GM18861 (cell line): ENCODE measurements at regions not wholly inside any gene's neighbourhood (a gene's known extent, or its start where the extent isn't known, plus 50 kb on each side); places are given as distances from the start of the nearest gene placed in this dataset.
"Not testable (repeated sequence)": the region's sequence is repeated elsewhere in the genome, so short reads cannot be mapped to it uniquely, and the experiment has no call there.

Source experiments
- ATAC-seq: cut with Tn5 transposase; IDR thresholded peaks from one replicate; pipeline ENCODE4 v1.9.1; 2021; ENCODE audit not compliant: unreplicated experiment

GRCh38 chr4:122100508-122100907 lies 51.6 kb upstream of the BLTP1 start:
- no peak for ATAC-seq

GRCh38 chr4:122099896-122100295 lies 52.2 kb upstream of the BLTP1 start:
- ATAC-seq: no peak

GRCh38 chr4:122091836-122092405 lies 60.2 kb upstream of the BLTP1 start:
- ATAC-seq: no peak

- ATAC-seq: no peak
These were observed 60.7 kb upstream of the BLTP1 start for GRCh38 chr4:122091397-122091796.

GRCh38 chr4:122090989-122091388 lies 61.1 kb upstream of the BLTP1 start:
- no peak for ATAC-seq

GRCh38 chr4:122086338-122087065 lies 65.6 kb upstream of the BLTP1 start:
- ATAC-seq: no peak

GRCh38 chr4:122083989-122084388 lies 68.1 kb upstream of the BLTP1 start:
- ATAC-seq: no peak

- ATAC-seq: no peak
These were observed 68.8 kb upstream of the BLTP1 start for GRCh38 chr4:122083351-122083750.

- ATAC-seq: no peak
These were observed 69.5 kb upstream of the BLTP1 start for GRCh38 chr4:122082661-122083060.

- not testable (repeated sequence) for ATAC-seq
These were observed 74.5 kb upstream of the BLTP1 start for GRCh38 chr4:122077653-122078052.

GRCh38 chr4:122076835-122077234 lies 75.3 kb upstream of the BLTP1 start:
- ATAC-seq: not testable (repeated sequence)

GRCh38 chr4:122073615-122074014 lies 78.5 kb upstream of the BLTP1 start:
- ATAC-seq: no peak

- no peak for ATAC-seq
These were observed 86.2 kb upstream of the BLTP1 start for GRCh38 chr4:122065915-122066314.

GRCh38 chr4:122065149-122065548 lies 87.0 kb upstream of the BLTP1 start:
- ATAC-seq: no peak

- no peak for ATAC-seq
These were observed 98.9 kb upstream of the BLTP1 start for GRCh38 chr4:122053186-122053585.

- ATAC-seq: no peak
These were observed 99.5 kb upstream of the BLTP1 start for GRCh38 chr4:122052677-122053076.

GRCh38 chr4:122050841-122051240 lies 99.0 kb upstream of the TRPC3 start:
- no peak for ATAC-seq

GRCh38 chr4:122047456-122048425 lies 95.9 kb upstream of the TRPC3 start:
- ATAC-seq: no peak

- ATAC-seq: no peak
These were observed 94.4 kb upstream of the TRPC3 start for GRCh38 chr4:122046255-122046654.

GRCh38 chr4:122045533-122045932 lies 93.7 kb upstream of the TRPC3 start:
- ATAC-seq: no peak

GRCh38 chr4:122044501-122044900 lies 92.6 kb upstream of the TRPC3 start:
- no peak for ATAC-seq

GRCh38 chr4:122041312-122041711 lies 89.5 kb upstream of the TRPC3 start:
- no peak for ATAC-seq
